NCI-H187 (cell line): ENCODE measurements at regions not wholly inside any gene's neighbourhood (a gene's known extent, or its start where the extent isn't known, plus 50 kb on each side); places are given as distances from the start of the nearest gene placed in this dataset.
"Not testable (repeated sequence)": the region's sequence is repeated elsewhere in the genome, so short reads cannot be mapped to it uniquely, and the experiment has no call there.

Experiments used
- DNase-seq, 2 experiments: peaks; one replicate each; lab custom pipeline; 2025; lab: John Stamatoyannopoulos, UW

- no peak for DNase-seq
Measured at GRCh38 chr1:219350172-219350931, 176.7 kb downstream of the LYPLAL1 start.

DNA sequence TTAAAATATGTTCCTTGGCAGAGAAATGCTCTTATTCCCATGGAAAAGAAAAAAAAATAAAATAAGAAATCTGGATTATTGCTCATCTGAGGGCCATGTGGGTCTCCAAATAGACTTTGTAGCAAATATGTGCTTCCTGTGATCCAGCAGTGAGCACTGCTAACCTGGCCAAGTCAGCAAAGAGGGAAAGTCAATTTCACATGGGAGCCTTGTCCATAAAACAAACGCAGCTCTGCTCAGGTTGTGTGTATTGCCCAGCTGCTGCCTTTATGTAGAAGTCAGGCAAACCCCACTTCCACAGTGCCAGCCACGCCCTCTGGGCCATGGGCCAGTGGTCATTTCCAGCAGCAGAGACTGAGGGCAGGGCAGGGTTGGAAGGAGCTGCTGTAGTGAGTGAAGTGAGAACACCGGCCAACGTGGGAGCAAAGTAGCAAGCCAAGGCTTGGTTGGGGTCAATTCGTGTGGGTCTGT is 174.3 kb downstream of the LYPLAL1 start:
- no peak for DNase-seq

GRCh38 chr1:219347376-219347775 is 173.7 kb downstream of the LYPLAL1 start:
- no peak for DNase-seq

- DNase-seq = no peak
Measured at GRCh38 chr1:219345953-219346352, 172.3 kb downstream of the LYPLAL1 start.

- DNase-seq = no peak
Measured at GRCh38 chr1:219342836-219343235, 169.2 kb downstream of the LYPLAL1 start.

- DNase-seq = no peak
Measured at GRCh38 chr1:219340796-219341195, 167.1 kb downstream of the LYPLAL1 start.

- DNase-seq = no peak
Measured at GRCh38 chr1:219339466-219339865, 165.8 kb downstream of the LYPLAL1 start.

DNA sequence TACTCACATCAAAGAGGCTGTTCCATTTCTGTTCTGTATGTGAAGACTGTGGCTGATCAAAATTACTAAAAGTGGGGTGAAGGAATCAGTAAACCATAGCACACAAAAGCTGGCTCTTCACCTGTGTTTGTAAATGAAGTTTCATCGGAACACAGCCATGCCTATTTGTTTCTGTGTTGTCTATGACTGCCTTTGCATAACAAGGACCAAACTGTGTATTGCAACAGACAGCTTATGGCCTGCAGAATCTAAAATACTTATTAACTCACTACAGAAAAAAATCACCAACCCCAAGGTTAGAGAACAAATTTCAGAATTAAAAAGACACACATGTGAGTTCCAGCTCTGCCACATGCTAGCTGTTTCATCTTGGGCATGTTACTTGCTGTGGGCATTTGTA is 163.9 kb downstream of the LYPLAL1 start:
- no peak for DNase-seq

- DNase-seq = no peak
Measured at GRCh38 chr1:219333626-219334025, 159.9 kb downstream of the LYPLAL1 start.

- no peak for DNase-seq
Measured at GRCh38 chr1:219331424-219331823, 157.7 kb downstream of the LYPLAL1 start.

GRCh38 chr1:219330669-219331068 is 157.0 kb downstream of the LYPLAL1 start:
- DNase-seq = no peak

- DNase-seq = no peak
Measured at GRCh38 chr1:219330001-219330400, 156.3 kb downstream of the LYPLAL1 start.

DNA sequence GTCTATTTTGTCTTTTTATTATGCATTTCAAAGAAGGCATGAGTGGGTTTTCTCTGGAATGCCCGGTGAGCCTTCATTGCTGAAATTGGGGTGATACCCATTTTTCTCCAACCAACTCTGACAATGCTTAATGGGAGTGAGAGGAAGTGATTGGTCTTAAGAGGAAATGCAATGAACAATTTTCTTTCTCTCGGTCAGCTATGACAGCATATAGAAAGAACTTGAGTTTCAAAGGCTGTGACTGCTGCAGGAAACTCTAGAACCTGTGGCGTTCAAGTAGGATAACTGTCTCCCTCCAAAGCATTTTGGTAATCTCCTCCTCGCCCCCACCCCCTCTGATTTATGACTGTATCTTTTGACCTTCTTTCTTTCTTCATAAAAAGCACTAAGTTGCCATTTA is 155.9 kb downstream of the LYPLAL1 start:
- no peak for DNase-seq

GRCh38 chr1:219326843-219327242 is 153.2 kb downstream of the LYPLAL1 start:
- DNase-seq = no peak

GRCh38 chr1:219325368-219325742 is 151.7 kb downstream of the LYPLAL1 start:
- DNase-seq = no peak

GRCh38 chr1:219324629-219325367 is 151.1 kb downstream of the LYPLAL1 start:
- DNase-seq = no peak

- DNase-seq = no peak
Measured at GRCh38 chr1:219324171-219324570, 150.5 kb downstream of the LYPLAL1 start.

DNA sequence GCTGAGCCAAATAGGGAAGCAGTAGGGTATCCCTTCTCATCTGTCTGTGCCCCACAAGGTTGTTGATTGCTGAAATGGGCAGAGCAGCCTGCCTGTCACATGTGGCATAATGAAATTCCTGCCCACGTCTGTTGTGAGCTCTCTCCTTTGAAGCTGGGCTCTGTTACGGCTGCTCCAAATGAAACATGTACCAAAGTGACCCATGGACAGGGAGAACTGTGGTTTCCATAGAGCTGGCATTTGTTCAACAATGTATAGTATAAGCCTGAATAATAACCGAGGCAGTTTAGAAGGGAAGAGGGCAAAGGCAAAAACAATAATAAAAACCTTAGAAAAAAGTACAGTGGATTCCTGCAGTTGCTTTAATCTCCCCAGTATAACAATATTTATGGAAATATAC is 149.7 kb downstream of the LYPLAL1 start:
- DNase-seq = no peak

GRCh38 chr1:219322766-219323165 is 149.1 kb downstream of the LYPLAL1 start:
- DNase-seq = no peak

DNA sequence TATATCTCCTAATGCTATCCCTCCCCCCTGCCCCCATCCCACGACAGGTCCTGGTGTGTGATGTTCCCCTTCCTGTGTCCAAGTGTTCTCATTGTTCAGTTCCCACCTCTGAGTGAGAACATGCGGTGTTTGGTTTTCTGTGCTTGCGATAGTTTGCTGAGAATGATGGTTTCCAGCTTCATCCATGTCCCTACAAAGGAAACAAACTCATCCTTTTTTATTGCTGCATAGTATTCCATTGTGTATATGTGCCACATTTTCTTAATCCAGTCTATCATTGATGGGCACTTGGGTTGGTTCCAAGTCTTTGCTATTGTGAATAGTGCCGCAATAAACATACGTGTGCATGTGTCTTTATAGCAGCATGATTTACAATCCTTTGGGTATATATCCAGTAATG is 146.9 kb downstream of the LYPLAL1 start:
- not testable (repeated sequence) for DNase-seq

DNA sequence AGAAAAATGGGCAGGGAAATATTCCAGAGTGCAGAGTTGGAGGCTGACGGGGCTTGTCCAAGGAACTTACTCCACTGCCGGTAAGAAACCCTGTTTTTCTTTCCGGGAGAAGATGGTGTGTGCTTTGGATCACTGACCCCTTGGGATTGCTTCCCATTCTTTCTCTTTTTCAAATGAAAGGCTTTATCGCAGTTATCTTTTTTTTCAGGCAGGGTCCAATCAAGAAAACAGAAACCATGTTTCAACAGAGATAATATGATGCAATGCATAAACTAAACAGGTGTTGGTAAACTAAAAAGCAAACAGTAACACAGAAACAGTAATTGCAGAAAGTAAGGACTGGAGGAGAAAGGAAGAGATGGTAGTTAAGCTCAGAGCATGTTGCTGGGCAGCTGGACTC is 145.1 kb downstream of the LYPLAL1 start:
- no peak for DNase-seq

DNA sequence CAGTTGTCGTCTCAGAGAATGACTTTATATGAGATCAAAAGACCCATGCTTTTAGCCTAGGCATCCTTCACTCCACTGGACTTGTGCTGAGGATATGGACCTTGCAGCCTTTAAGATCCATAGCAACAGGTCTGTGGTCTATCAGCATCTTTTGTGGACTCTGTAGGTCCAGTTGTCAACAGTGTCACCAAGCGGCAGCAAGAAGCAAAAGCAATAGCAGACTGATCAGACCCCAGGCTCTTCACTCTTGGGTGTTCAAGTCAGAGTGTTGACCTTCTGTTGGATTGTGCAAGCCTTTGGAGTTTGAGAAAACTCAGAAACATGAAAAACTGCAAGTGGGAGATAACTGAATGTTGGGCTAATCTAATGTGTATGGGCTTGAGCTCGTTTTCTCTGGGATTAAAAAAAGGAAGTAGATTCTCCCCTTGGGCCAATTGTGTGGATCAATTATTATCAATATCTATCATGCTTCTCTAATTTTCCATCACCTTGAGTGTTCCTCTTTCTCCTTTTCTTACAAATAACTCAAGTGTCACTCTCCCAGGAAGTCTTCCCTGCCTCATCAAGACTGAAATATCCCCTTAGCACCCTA is 144.2 kb downstream of the LYPLAL1 start:
- DNase-seq = no peak

GRCh38 chr1:219316066-219316465 is 142.4 kb downstream of the LYPLAL1 start:
- no peak for DNase-seq
